ENCODE measurements at regions not wholly inside any gene's neighbourhood (a gene's known extent, or its start where the extent isn't known, plus 50 kb on each side); places are given as distances from the start of the nearest gene placed in this dataset.

GRCh38 chr18:46213295-46213694 lies 109.1 kb downstream of the HAUS1 start:
- no peak overlapping the region for H3K4me3 ChIP-seq (ENCODE audit: low read depth in 1 of 3, low read length in 3 of 3)
- H3K27me3 ChIP-seq (ENCODE audit: control insufficient read depth in 4 of 4, insufficient read depth in 4 of 4, low read length in 3 of 4) = no peaks in the 10 kb centered on the region
- no peaks in the 10 kb centered on the region for H3K9me3 ChIP-seq (ENCODE audit: control insufficient read depth in 4 of 4, low read length in 3 of 4)
- peaks cover 0 to 5% (median 2%) of the 10 kb centered on the region in 4 donors for H3K4me1 ChIP-seq (ENCODE audit: control insufficient read depth in 4 of 4, insufficient read depth in 4 of 4, low read length in 3 of 4)
- H3K36me3 ChIP-seq (ENCODE audit: control insufficient read depth in 4 of 4, insufficient read depth in 3 of 4, low read depth in 1 of 4, low read length in 3 of 4) = peaks cover 0 to 6% (median 0%) of the 10 kb centered on the region in 4 donors
- DNase-seq (ENCODE audit: low spot score) = no peak
- WGBS = 19% methylated on average over 3 of the region's 3 CpGs
- TF ChIP-seq RAD21 (IDR thresholded peaks at IDR 0.05) (peak; percentile 65 to 72), YY1 (IDR thresholded peaks at IDR 0.05) (no peak), ATF3 (IDR thresholded peaks at IDR 0.05) (no peak), JUND (IDR thresholded peaks at IDR 0.05) (no peak), CTCF (IDR thresholded peaks at IDR 0.05; ENCODE audit: low read depth, low read length, missing input control) (peak; percentile 48)
- no peak overlapping the region for H3K27ac ChIP-seq (ENCODE audit: low read depth in 1 of 2, low read length in 2 of 2)
- no peak overlapping the region for H3K9ac ChIP-seq (ENCODE audit: low read depth in 1 of 2, low read length in 2 of 2)

- Histone ChIP-seq H3K4me3 (ENCODE audit: low read depth in 1 of 3, low read length in 3 of 3) (no peak overlapping the region), H3K27me3 (ENCODE audit: control insufficient read depth in 4 of 4, insufficient read depth in 4 of 4, low read length in 3 of 4) (no peaks in the 10 kb centered on the region), H3K27ac (ENCODE audit: low read depth in 1 of 2, low read length in 2 of 2) (no peak overlapping the region), H3K9ac (ENCODE audit: low read depth in 1 of 2, low read length in 2 of 2) (no peak overlapping the region), H3K36me3 (ENCODE audit: control insufficient read depth in 4 of 4, insufficient read depth in 3 of 4, low read depth in 1 of 4, low read length in 3 of 4) (peaks cover 0 to 6% (median 0%) of the 10 kb centered on the region in 4 donors), H3K4me1 (ENCODE audit: control insufficient read depth in 4 of 4, insufficient read depth in 4 of 4, low read length in 3 of 4) (peaks cover 0 to 5% (median 2%) of the 10 kb centered on the region in 4 donors), H3K9me3 (ENCODE audit: control insufficient read depth in 4 of 4, low read length in 3 of 4) (no peaks in the 10 kb centered on the region)
- WGBS = 95% methylated on average over 1 of the region's 1 CpG
- TF ChIP-seq ZBTB33 (IDR thresholded peaks at IDR 0.05) (no peak), MAX (IDR thresholded peaks at IDR 0.05) (no peak), RAD21 (IDR thresholded peaks at IDR 0.05) (no peak), TAF1 (conservative IDR thresholded peaks at IDR 0.05) (no peak), REST (IDR thresholded peaks at IDR 0.05) (no peak), HNF4A (conservative IDR thresholded peaks at IDR 0.05) (no peak), ATF3 (IDR thresholded peaks at IDR 0.05) (no peak), YY1 (IDR thresholded peaks at IDR 0.05) (no peak), FOXA1 (IDR thresholded peaks at IDR 0.05) (no peak), RXRA (IDR thresholded peaks at IDR 0.05) (no peak), FOXA2 (IDR thresholded peaks at IDR 0.05) (no peak), HNF4G (IDR thresholded peaks at IDR 0.05) (no peak), JUND (IDR thresholded peaks at IDR 0.05) (no peak)
- DNase-seq (ENCODE audit: low spot score) = no peak
Observed at GRCh38 chr18:46214435-46214834, 110.2 kb downstream of the HAUS1 start.

All from liver (tissue), 8 donors.